ENCODE measurements at regions not wholly inside any gene's neighbourhood (a gene's known extent, or its start where the extent isn't known, plus 50 kb on each side); places are given as distances from the start of the nearest gene placed in this dataset.

GRCh38 chr18:27771571-27771970 lies 405.4 kb downstream of the CDH2 start:
- H3K27me3 Mint-ChIP-seq, result no peaks in the 10 kb centered on the region
- DNase-seq (no peak), ATAC-seq (no peak)
- H3K36me3 Mint-ChIP-seq, result no peaks in the 10 kb centered on the region
- no peaks in the 10 kb centered on the region for H3K4me1 Mint-ChIP-seq
- H3K4me3 Mint-ChIP-seq, result no peak overlapping the region
- POLR2A ChIA-PET, result no interaction called here
- H3K9me3 Mint-ChIP-seq, result peaks cover 0 to 17% (median 4%) of the 10 kb centered on the region in 9 donors
- H3K27ac Mint-ChIP-seq, result no peak overlapping the region

- H3K4me1 Mint-ChIP-seq, result no peaks in the 10 kb centered on the region
- H3K36me3 Mint-ChIP-seq, result no peaks in the 10 kb centered on the region
- H3K27ac Mint-ChIP-seq, result no peak overlapping the region
- POLR2A ChIA-PET, result no interaction called here
- DNase-seq (no peak), ATAC-seq (no peak)
- no peaks in the 10 kb centered on the region for H3K27me3 Mint-ChIP-seq
- no peak overlapping the region for H3K4me3 Mint-ChIP-seq
- H3K9me3 Mint-ChIP-seq, result peaks cover 0 to 13% (median 2%) of the 10 kb centered on the region in 9 donors
Observed at GRCh38 chr18:27769152-27769551, 407.8 kb downstream of the CDH2 start.

GRCh38 chr18:27763936-27764335 lies 413.0 kb downstream of the CDH2 start:
- no peaks in the 10 kb centered on the region for H3K4me1 Mint-ChIP-seq
- no peaks in the 10 kb centered on the region for H3K36me3 Mint-ChIP-seq
- H3K27ac Mint-ChIP-seq, result no peak overlapping the region
- POLR2A ChIA-PET, result no interaction called here
- ATAC-seq, result no peak
- H3K9me3 Mint-ChIP-seq, result peaks cover 0 to 28% (median 4%) of the 10 kb centered on the region in 9 donors
- H3K27me3 Mint-ChIP-seq, result no peaks in the 10 kb centered on the region
- no peak overlapping the region for H3K4me3 Mint-ChIP-seq
- no peak for DNase-seq

- Mint-ChIP-seq H3K9me3 (peaks cover 0 to 27% (median 4%) of the 10 kb centered on the region in 9 donors), H3K27ac (no peak overlapping the region), H3K27me3 (no peaks in the 10 kb centered on the region), H3K36me3 (no peaks in the 10 kb centered on the region), H3K4me3 (no peak overlapping the region), H3K4me1 (no peaks in the 10 kb centered on the region)
- ATAC-seq (no peak), DNase-seq (no peak)
- POLR2A ChIA-PET, result no interaction called here
Observed at GRCh38 chr18:27763341-27763740, 413.6 kb downstream of the CDH2 start.

GRCh38 chr18:27762054-27762453 lies 414.9 kb downstream of the CDH2 start:
- H3K36me3 Mint-ChIP-seq, result no peaks in the 10 kb centered on the region
- no peak overlapping the region for H3K4me3 Mint-ChIP-seq
- H3K4me1 Mint-ChIP-seq, result no peaks in the 10 kb centered on the region
- H3K27ac Mint-ChIP-seq, result no peak overlapping the region
- H3K27me3 Mint-ChIP-seq, result no peaks in the 10 kb centered on the region
- no peak for DNase-seq
- peaks cover 0 to 17% (median 3%) of the 10 kb centered on the region in 9 donors for H3K9me3 Mint-ChIP-seq
- POLR2A ChIA-PET, result no interaction called here
- ATAC-seq, result no peak

- Mint-ChIP-seq H3K36me3 (no peaks in the 10 kb centered on the region), H3K27me3 (peaks cover 0 to 3% (median 0%) of the 10 kb centered on the region in 5 donors), H3K4me1 (no peaks in the 10 kb centered on the region), H3K27ac (no peak overlapping the region), H3K4me3 (no peak overlapping the region), H3K9me3 (peaks cover 0 to 36% (median 10%) of the 10 kb centered on the region in 9 donors)
- DNase-seq (no peak), ATAC-seq (no peak)
- POLR2A ChIA-PET, result no interaction called here
Observed at GRCh38 chr18:27752944-27753343, 424.0 kb downstream of the CDH2 start.

GRCh38 chr18:27750923-27751322 lies 426.0 kb downstream of the CDH2 start:
- Mint-ChIP-seq H3K27ac (no peak overlapping the region), H3K27me3 (peaks cover 0 to 3% (median 0%) of the 10 kb centered on the region in 5 donors), H3K36me3 (no peaks in the 10 kb centered on the region), H3K4me1 (no peaks in the 10 kb centered on the region), H3K4me3 (no peak overlapping the region), H3K9me3 (peaks cover 0 to 46% (median 15%) of the 10 kb centered on the region in 9 donors)
- POLR2A ChIA-PET, result no interaction called here
- ATAC-seq (no peak), DNase-seq (no peak)

GRCh38 chr18:27750014-27750413 lies 426.9 kb downstream of the CDH2 start:
- H3K36me3 Mint-ChIP-seq, result no peaks in the 10 kb centered on the region
- DNase-seq (no peak), ATAC-seq (no peak)
- no peaks in the 10 kb centered on the region for H3K4me1 Mint-ChIP-seq
- H3K4me3 Mint-ChIP-seq, result no peak overlapping the region
- peak overlapping the region in 1 of 10 donors; percentile 24 for H3K27ac Mint-ChIP-seq
- POLR2A ChIA-PET, result no interaction called here
- H3K9me3 Mint-ChIP-seq, result peaks cover 0 to 50% (median 12%) of the 10 kb centered on the region in 9 donors
- peaks cover 0 to 3% (median 0%) of the 10 kb centered on the region in 5 donors for H3K27me3 Mint-ChIP-seq

GRCh38 chr18:27749194-27749593 lies 427.7 kb downstream of the CDH2 start:
- peaks cover 0 to 3% (median 0%) of the 10 kb centered on the region in 5 donors for H3K27me3 Mint-ChIP-seq
- H3K36me3 Mint-ChIP-seq, result no peaks in the 10 kb centered on the region
- peaks cover 0 to 52% (median 9%) of the 10 kb centered on the region in 9 donors for H3K9me3 Mint-ChIP-seq
- DNase-seq, result no peak
- POLR2A ChIA-PET, result no interaction called here
- no peak overlapping the region for H3K4me3 Mint-ChIP-seq
- no peak for ATAC-seq
- H3K27ac Mint-ChIP-seq, result no peak overlapping the region
- no peaks in the 10 kb centered on the region for H3K4me1 Mint-ChIP-seq

GRCh38 chr18:27746241-27746640 lies 430.7 kb downstream of the CDH2 start:
- Mint-ChIP-seq H3K4me1 (no peaks in the 10 kb centered on the region), H3K4me3 (no peak overlapping the region), H3K27me3 (peaks cover 0 to 2% (median 0%) of the 10 kb centered on the region in 5 donors), H3K36me3 (no peaks in the 10 kb centered on the region), H3K27ac (no peak overlapping the region), H3K9me3 (peaks cover 2 to 46% (median 9%) of the 10 kb centered on the region in 9 donors)
- POLR2A ChIA-PET, result no interaction called here
- no peak for ATAC-seq
- DNase-seq, result no peak

- POLR2A ChIA-PET, result no interaction called here
- no peak for ATAC-seq
- Mint-ChIP-seq H3K9me3 (peaks cover 0 to 14% (median 3%) of the 10 kb centered on the region in 9 donors), H3K4me3 (no peak overlapping the region), H3K36me3 (no peaks in the 10 kb centered on the region), H3K27ac (no peak overlapping the region), H3K27me3 (no peaks in the 10 kb centered on the region), H3K4me1 (no peaks in the 10 kb centered on the region)
- DNase-seq, result no peak
Observed at GRCh38 chr18:27735117-27735516, 441.8 kb downstream of the CDH2 start.

GRCh38 chr18:27731211-27731610 lies 445.7 kb downstream of the CDH2 start:
- peaks cover 0 to 5% (median 0%) of the 10 kb centered on the region in 3 donors for H3K36me3 Mint-ChIP-seq
- peaks cover 0 to 4% (median 0%) of the 10 kb centered on the region in 5 donors for H3K27me3 Mint-ChIP-seq
- H3K9me3 Mint-ChIP-seq, result peaks cover 2 to 29% (median 13%) of the 10 kb centered on the region in 9 donors
- ATAC-seq, result no peak
- H3K27ac Mint-ChIP-seq, result no peak overlapping the region
- no peak overlapping the region for H3K4me3 Mint-ChIP-seq
- DNase-seq, result no peak
- POLR2A ChIA-PET, result no interaction called here
- no peaks in the 10 kb centered on the region for H3K4me1 Mint-ChIP-seq

- Mint-ChIP-seq H3K27ac (no peak overlapping the region), H3K36me3 (peaks cover 0 to 5% (median 0%) of the 10 kb centered on the region in 3 donors), H3K4me1 (no peaks in the 10 kb centered on the region), H3K4me3 (no peak overlapping the region), H3K9me3 (peaks cover 2 to 34% (median 15%) of the 10 kb centered on the region in 9 donors), H3K27me3 (peaks cover 0 to 4% (median 0%) of the 10 kb centered on the region in 5 donors)
- DNase-seq (no peak), ATAC-seq (no peak)
- POLR2A ChIA-PET, result no interaction called here
Observed at GRCh38 chr18:27728659-27729058, 448.3 kb downstream of the CDH2 start.

GRCh38 chr18:27724362-27724761 lies 452.6 kb downstream of the CDH2 start:
- DNase-seq, result no peak
- H3K27ac Mint-ChIP-seq, result no peak overlapping the region
- no peak for ATAC-seq
- peaks cover 6 to 41% (median 16%) of the 10 kb centered on the region in 9 donors for H3K9me3 Mint-ChIP-seq
- H3K27me3 Mint-ChIP-seq, result peaks cover 0 to 4% (median 0%) of the 10 kb centered on the region in 5 donors
- POLR2A ChIA-PET, result no interaction called here
- no peak overlapping the region for H3K4me3 Mint-ChIP-seq
- H3K4me1 Mint-ChIP-seq, result no peaks in the 10 kb centered on the region
- H3K36me3 Mint-ChIP-seq, result peaks cover 0 to 5% (median 0%) of the 10 kb centered on the region in 3 donors
